CD14-positive monocyte (primary cell): ENCODE measurements at regions not wholly inside any gene's neighbourhood (a gene's known extent, or its start where the extent isn't known, plus 50 kb on each side); places are given as distances from the start of the nearest gene placed in this dataset.

Experiments used
- DNase-seq, 3 donors: peaks; one replicate each; pipeline ENCODE4 v3.0.0-alpha.2; 2011 to 2022
- H2AFZ ChIP-seq: 2 replicates; pipeline ENCODE4 v1.6.0; 2012; ENCODE audit warnings: mild to moderate bottlenecking, low read depth, low read length, inconsistent platforms; ENCODE audit not compliant: insufficient read depth, poor library complexity, severe bottlenecking
- H3K27ac ChIP-seq, 2 donors: 1 replicate in 1 of 2; 2 replicates in 1 of 2; pipeline ENCODE4 v1.5.1; 2012 to 2013; ENCODE audit warnings: low read length in 2 of 2, control low read depth in 1 of 2, inconsistent platforms in 1 of 2, low read depth in 1 of 2, mild to moderate bottlenecking in 1 of 2
- H3K27me3 ChIP-seq, 2 donors: one replicate each; pipeline versions ENCODE4 v1.6.0 to v1.6.1; 2011 to 2013; ENCODE audit warnings: low read length in 2 of 2; ENCODE audit not compliant: control insufficient read depth in 2 of 2, insufficient read depth in 2 of 2
- H3K36me3 ChIP-seq, 2 donors: replicated peaks in 1 of 2; 1 replicate in 1 of 2; 2 replicates in 1 of 2; pipeline versions ENCODE4 v1.5.1 to v1.6.1; 2012 to 2013; ENCODE audit warnings: low read length in 2 of 2, control low read depth in 1 of 2, inconsistent platforms in 1 of 2, mild to moderate bottlenecking in 1 of 2; ENCODE audit not compliant: insufficient read depth in 2 of 2, control insufficient read depth in 1 of 2
- H3K4me1 ChIP-seq, 2 donors: 1 replicate in 1 of 2; 2 replicates in 1 of 2; pipeline versions ENCODE4 v1.5.1 to v1.6.1; 2012 to 2013; ENCODE audit warnings: low read length in 2 of 2, control low read depth in 1 of 2, inconsistent platforms in 1 of 2, mild to moderate bottlenecking in 1 of 2, moderate library complexity in 1 of 2; ENCODE audit not compliant: insufficient read depth in 2 of 2, control insufficient read depth in 1 of 2
- H3K4me2 ChIP-seq: replicated peaks from 2 replicates; pipeline ENCODE3; 2012; ENCODE audit warnings: low read length, moderate library complexity, mild to moderate bottlenecking; ENCODE audit not compliant: poor library complexity, severe bottlenecking; ENCODE audit errors: extremely low read depth
- H3K4me3 ChIP-seq, 3 experiments: fragments of 200-600 bp in 1 of 3; sonication (generic) in 1 of 3; replicated peaks in 1 of 3; 1 replicate in 2 of 3; 2 replicates in 1 of 3; pipeline ENCODE4 v1.5.1; 2011 to 2013; ENCODE audit warnings: low read length in 3 of 3, mild to moderate bottlenecking in 3 of 3, control low read depth in 2 of 3, low read depth in 2 of 3, inconsistent platforms in 1 of 3, moderate library complexity in 1 of 3
- H3K79me2 ChIP-seq: 2 replicates; pipeline ENCODE4 v1.6.0; 2012; ENCODE audit warnings: mild to moderate bottlenecking, control low read depth, inconsistent platforms, low read length, moderate library complexity; ENCODE audit not compliant: insufficient read depth
- H3K9ac ChIP-seq: 2 replicates; pipeline ENCODE4 v1.6.0; 2017; ENCODE audit warnings: low read length, mild to moderate bottlenecking; ENCODE audit not compliant: insufficient read depth, poor library complexity, severe bottlenecking
- H3K9me3 ChIP-seq, 2 donors: replicated peaks in 1 of 2; 1 replicate in 1 of 2; 2 replicates in 1 of 2; pipeline versions ENCODE4 v1.5.1 to v1.6.1; 2012 to 2013; ENCODE audit warnings: low read length in 2 of 2, control low read depth in 1 of 2; ENCODE audit not compliant: control insufficient read depth in 1 of 2, insufficient read depth in 1 of 2
- H4K20me1 ChIP-seq: 2 replicates; pipeline ENCODE4 v1.6.0; 2012; ENCODE audit warnings: mild to moderate bottlenecking, low read length, control low read depth, moderate library complexity; ENCODE audit not compliant: insufficient read depth
- H3K27ac Mint-ChIP-seq, 7 donors: one replicate each; pipeline ENCODE4 v1.8.0; 2020; ENCODE audit warnings: mild to moderate bottlenecking in 7 of 7, mixed read lengths in 7 of 7, moderate library complexity in 6 of 7, inconsistent platforms in 2 of 7
- H3K27me3 Mint-ChIP-seq, 3 donors: one replicate each; pipeline ENCODE4 v1.8.0; 2021 to 2022; ENCODE audit warnings: low read depth in 3 of 3, mild to moderate bottlenecking in 3 of 3, mixed read lengths in 3 of 3, moderate library complexity in 3 of 3, inconsistent platforms in 1 of 3
- H3K36me3 Mint-ChIP-seq, 2 donors: one replicate each; pipeline ENCODE4 v1.8.0; 2020; ENCODE audit warnings: mixed read lengths in 2 of 2, inconsistent platforms in 1 of 2, mild to moderate bottlenecking in 1 of 2
- H3K4me1 Mint-ChIP-seq: one replicate; pipeline ENCODE4 v1.8.0; 2020; ENCODE audit warnings: mild to moderate bottlenecking, mixed read lengths
- H3K4me3 Mint-ChIP-seq, 2 donors: one replicate each; pipeline ENCODE4 v1.8.0; 2020; ENCODE audit warnings: mild to moderate bottlenecking in 2 of 2, mixed read lengths in 2 of 2, moderate library complexity in 1 of 2
- H3K9me3 Mint-ChIP-seq, 7 donors: one replicate each; pipeline ENCODE4 v1.8.0; 2020 to 2022; ENCODE audit warnings: mixed read lengths in 7 of 7, mild to moderate bottlenecking in 6 of 7, moderate library complexity in 6 of 7, inconsistent platforms in 2 of 7
- CTCF ChIP-seq: fragments of 200-600 bp; IDR thresholded peaks from one replicate; pipeline ENCODE4 v1.8.0; 2022; ENCODE audit warnings: antibody characterized with exemption, mild to moderate bottlenecking
- WGBS: methylation state at CpG from one replicate; pipeline ENCODE4 v1.1.5; 2013; ENCODE audit warnings: missing lambda C conversion rate; ENCODE audit not compliant: insufficient coverage; 5-methylcytosine and 5-hydroxymethylcytosine counted together
- intact Hi-C, 2 donors: fragments of 100-400 bp; cut with micrococcal nuclease; formaldehyde crosslinking; loops; one replicate each; pipeline versions ENCODE4 v1.15.0 to v1.15.1; 2023

GRCh38 chr4:52198294-52198693, 147.2 kb downstream of the SPATA18 start:
- Histone ChIP-seq H3K36me3 (no peaks in the 10 kb centered on the region), H3K4me2 (no peak overlapping the region), H3K4me1 (no peaks in the 10 kb centered on the region), H3K79me2 (no peaks in the 10 kb centered on the region), H3K27ac (no peak overlapping the region), H2AFZ (no peak overlapping the region), H3K27me3 (no peaks in the 10 kb centered on the region), H3K9ac (no peak overlapping the region), H4K20me1 (no peaks in the 10 kb centered on the region), H3K4me3 (no peak overlapping the region), H3K9me3 (peaks cover 0 to 3% of the 10 kb centered on the region in 2 donors)
- Mint-ChIP-seq H3K4me1 (no peaks in the 10 kb centered on the region), H3K27me3 (peaks cover 0 to 7% (median 4%) of the 10 kb centered on the region in 3 donors), H3K36me3 (no peaks in the 10 kb centered on the region), H3K9me3 (peaks cover 0 to 7% (median 4%) of the 10 kb centered on the region in 7 donors), H3K27ac (no peak overlapping the region), H3K4me3 (no peak overlapping the region)
- intact Hi-C loops: no loop called here
- no peak for TF ChIP-seq CTCF
- no peak for DNase-seq

- TF ChIP-seq CTCF: no peak
- WGBS: 100% methylated on average over 1 of the region's 3 CpGs
- H3K4me3 ChIP-seq: no peak overlapping the region
Measured at GRCh38 chr4:52199574-52200338, 148.7 kb downstream of the SPATA18 start.

More at GRCh38 chr4:52199574-52200338, 148.7 kb downstream of the SPATA18 start:
- no peak for DNase-seq
- H3K79me2 ChIP-seq: no peaks in the 10 kb centered on the region
- H3K9me3 ChIP-seq: peaks cover 0 to 3% of the 10 kb centered on the region in 2 donors
- Mint-ChIP-seq H3K4me3 (no peak overlapping the region), H3K9me3 (peaks cover 0 to 8% (median 4%) of the 10 kb centered on the region in 7 donors), H3K36me3 (no peaks in the 10 kb centered on the region), H3K27ac (no peak overlapping the region), H3K4me1 (no peaks in the 10 kb centered on the region), H3K27me3 (peaks cover 0 to 5% (median 2%) of the 10 kb centered on the region in 3 donors)
- H3K4me1 ChIP-seq: no peaks in the 10 kb centered on the region
- no peak overlapping the region for H3K27ac ChIP-seq
- no peak overlapping the region for H2AFZ ChIP-seq
- no peaks in the 10 kb centered on the region for H3K27me3 ChIP-seq
- intact Hi-C loops: no loop called here
- H3K4me2 ChIP-seq: no peak overlapping the region
- H4K20me1 ChIP-seq: no peaks in the 10 kb centered on the region
- no peak overlapping the region for H3K9ac ChIP-seq
- H3K36me3 ChIP-seq: no peaks in the 10 kb centered on the region
